GM19035 (cell line): ENCODE measurements at regions not wholly inside any gene's neighbourhood (a gene's known extent, or its start where the extent isn't known, plus 50 kb on each side); places are given as distances from the start of the nearest gene placed in this dataset.

ENCODE experiments used
- ATAC-seq: cut with Tn5 transposase; IDR thresholded peaks from one replicate; pipeline ENCODE4 v1.9.1; 2021; ENCODE audit not compliant: unreplicated experiment

GRCh38 chr4:80145739-80146138 is 51.6 kb upstream of the PRDM8 start:
- no peak for ATAC-seq

- ATAC-seq = no peak
These were observed 52.4 kb upstream of the PRDM8 start for GRCh38 chr4:80144676-80145470.

- no peak for ATAC-seq
These were observed 54.0 kb upstream of the PRDM8 start for GRCh38 chr4:80143307-80143679.

DNA sequence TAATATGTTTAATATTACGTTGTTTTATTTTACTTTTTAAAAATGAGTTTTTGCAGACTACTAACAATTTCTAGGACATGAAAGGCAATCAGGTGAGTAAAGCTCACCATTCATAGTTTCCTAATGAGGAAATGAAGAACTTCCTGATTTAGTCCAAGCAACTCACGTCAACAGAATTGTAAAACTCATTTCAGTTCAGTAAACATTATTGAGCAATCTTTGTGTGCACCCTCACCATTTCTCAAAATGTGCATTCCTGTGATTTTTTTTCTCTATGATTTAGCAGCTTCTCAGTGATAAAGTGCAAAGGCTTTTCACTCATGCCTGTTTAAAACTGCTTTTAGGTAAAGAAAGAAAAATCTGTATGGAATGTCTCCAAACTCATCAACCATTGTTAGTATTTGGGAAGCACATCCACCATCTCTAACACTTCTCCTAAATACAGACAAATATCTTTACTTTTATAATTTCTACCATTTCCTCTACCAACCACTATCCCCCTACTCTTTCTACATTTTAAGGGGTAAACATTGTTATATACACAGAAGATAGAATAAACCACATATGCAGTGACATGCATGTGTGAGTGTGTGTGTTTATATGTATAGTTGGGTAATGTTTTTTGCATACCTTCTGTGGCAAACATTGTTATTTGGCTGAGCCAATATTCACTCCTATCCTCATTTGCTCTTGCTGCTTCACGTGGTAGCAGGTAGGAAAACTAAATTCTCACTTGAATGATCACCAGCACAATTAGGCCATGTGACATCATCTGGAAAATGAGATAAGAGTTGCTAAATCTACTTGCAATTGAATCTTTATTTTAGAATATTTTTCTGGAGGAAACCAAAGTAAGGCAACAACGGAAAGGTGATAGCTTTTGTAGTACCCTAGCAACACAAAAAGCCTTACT is 54.7 kb upstream of the PRDM8 start:
- ATAC-seq = no peak

- no peak for ATAC-seq
These were observed 55.8 kb upstream of the PRDM8 start for GRCh38 chr4:80141543-80141942.

DNA sequence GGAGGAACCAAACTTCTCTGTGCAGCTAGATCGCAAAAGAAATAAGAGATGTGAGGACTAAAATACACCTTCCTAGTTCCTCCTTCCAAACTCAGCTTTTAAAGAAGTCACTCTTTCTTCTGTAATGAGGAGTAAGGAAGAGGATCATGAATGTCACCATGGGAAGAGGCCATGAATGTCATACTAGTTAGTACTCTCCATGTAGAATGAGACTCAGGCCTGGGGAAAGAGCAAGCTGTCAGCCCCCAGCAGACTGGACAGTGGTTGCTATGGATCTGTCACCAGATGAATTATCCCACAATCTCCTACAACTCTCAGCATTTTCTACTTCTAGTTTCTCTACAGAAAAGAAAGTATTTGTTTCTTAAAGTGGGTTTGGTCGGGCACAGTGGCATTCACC is 57.1 kb upstream of the PRDM8 start:
- ATAC-seq = no peak

GRCh38 chr4:80139671-80140070 is 57.6 kb upstream of the PRDM8 start:
- no peak for ATAC-seq

- ATAC-seq = peak; percentile 94
These were observed 58.5 kb upstream of the PRDM8 start for GRCh38 chr4:80138551-80139538.

- ATAC-seq = no peak
These were observed 59.7 kb upstream of the PRDM8 start for GRCh38 chr4:80137631-80138030.

GRCh38 chr4:80136270-80136669 is 61.0 kb upstream of the PRDM8 start:
- no peak for ATAC-seq

DNA sequence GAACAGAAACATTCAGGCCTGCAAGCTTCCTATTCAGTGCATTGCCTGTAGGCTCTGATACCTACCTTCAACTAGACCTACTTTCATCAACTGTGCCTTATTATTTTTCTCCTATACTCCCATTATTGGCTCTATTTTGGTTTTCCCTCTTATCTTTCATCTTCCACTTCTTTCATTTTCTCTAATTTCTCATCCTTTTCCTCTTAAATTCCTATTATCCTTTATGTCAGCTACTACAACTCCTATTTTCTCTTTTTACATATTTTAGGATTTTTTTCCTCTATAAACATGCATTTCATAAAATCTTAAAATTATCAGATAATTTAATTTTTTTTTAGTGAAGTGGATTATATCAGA is 61.6 kb upstream of the PRDM8 start:
- ATAC-seq = no peak

- ATAC-seq = no peak
These were observed 62.1 kb upstream of the ANTXR2 start for GRCh38 chr4:80134936-80135701.

DNA sequence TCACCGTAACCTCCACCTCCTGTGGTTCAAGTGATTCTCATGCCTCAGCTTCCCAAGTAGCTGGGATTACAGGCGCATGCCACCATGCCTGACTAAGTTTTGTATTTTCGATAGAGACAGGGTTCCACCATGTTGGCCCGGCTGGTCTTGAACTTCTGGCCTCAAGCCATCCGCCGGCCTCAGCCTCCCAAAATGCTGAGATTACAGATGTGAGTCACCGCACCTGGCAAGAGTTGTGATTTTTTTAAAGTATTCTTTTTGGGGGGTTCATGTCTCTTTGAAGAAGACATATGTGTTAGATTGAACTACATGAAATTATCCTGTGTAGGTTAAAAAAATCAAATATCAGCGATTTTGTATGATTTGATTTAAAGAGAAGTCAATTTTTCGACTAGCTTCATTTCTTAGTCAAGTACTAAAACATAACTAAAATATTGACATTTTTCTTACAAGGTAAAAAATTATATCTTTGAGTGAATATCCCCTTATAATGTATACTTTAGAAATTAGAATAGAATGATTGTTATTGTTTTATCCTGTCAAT is 60.3 kb upstream of the ANTXR2 start:
- ATAC-seq = no peak

GRCh38 chr4:80129785-80130184 is 56.8 kb upstream of the ANTXR2 start:
- ATAC-seq = no peak

- ATAC-seq = no peak
These were observed 55.9 kb upstream of the ANTXR2 start for GRCh38 chr4:80128941-80129340.

DNA sequence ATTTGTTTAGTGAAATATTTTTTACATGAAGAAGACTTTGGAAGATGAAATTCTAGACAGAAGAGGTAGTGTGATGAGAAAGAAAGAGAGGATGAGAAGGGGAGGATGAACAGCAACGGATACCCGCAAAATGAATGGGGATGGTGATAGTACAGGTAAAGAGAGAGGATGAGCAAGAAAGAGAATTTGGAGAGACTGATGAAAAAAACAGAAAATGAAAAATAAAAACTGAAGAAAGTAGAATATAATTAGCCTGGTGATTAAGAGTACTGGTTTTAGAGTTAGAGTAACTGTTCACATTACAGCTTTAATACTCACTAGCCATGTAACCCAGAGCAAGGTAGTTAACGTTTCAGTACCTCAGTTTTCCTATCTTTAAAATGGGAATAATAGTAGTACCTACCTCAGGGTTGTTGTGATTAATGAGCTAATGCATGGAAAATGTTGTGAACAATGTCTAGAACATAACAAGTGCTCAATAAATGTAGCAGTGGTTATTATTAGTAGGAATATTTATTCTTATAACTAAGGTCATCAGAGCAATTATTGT is 54.9 kb upstream of the ANTXR2 start:
- no peak for ATAC-seq

DNA sequence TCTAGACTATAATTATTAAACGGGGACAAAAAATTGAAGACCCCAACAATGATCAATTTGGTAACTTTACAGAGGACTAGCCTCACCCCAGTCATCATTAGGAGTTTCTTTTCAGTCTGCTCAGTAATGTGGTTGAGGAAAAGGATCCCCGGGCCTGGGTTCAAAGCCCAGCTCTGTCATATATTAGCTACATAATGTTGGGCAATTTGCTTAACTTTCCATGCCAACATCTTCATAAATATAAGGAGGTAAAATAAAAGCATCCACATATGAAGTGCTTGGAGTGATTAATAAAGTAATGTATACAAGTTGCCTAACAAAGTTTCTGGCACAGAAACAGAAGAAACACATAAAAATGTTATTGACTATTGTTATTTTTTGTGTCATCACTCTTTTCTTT is 53.4 kb upstream of the ANTXR2 start:
- no peak for ATAC-seq

GRCh38 chr4:80125252-80126177 is 52.5 kb upstream of the ANTXR2 start:
- peak; percentile 57 for ATAC-seq
